MM.1S (cell line): ENCODE measurements at regions not wholly inside any gene's neighbourhood (a gene's known extent, or its start where the extent isn't known, plus 50 kb on each side); places are given as distances from the start of the nearest gene placed in this dataset.

Source experiments
- DNase-seq: peaks from one replicate; pipeline ENCODE4 v3.0.0-alpha.2; 2015
- H2AFZ ChIP-seq: fragments of 300-600 bp; sonication (generic); 2 replicates; pipeline ENCODE4 v1.6.0; 2016; ENCODE audit warnings: antibody characterized with exemption, low read length
- H3F3A ChIP-seq: fragments of 300-600 bp; sonication (generic); 2 replicates; pipeline ENCODE4 v1.6.1; 2016; ENCODE audit warnings: mild to moderate bottlenecking, antibody characterized with exemption, low read length, moderate library complexity, mixed read lengths; ENCODE audit not compliant: insufficient read depth
- H3K27ac ChIP-seq: fragments of 300-600 bp; sonication (generic); 2 replicates; pipeline ENCODE4 v1.5.1; 2016; ENCODE audit warnings: mild to moderate bottlenecking, low read length
- H3K27me3 ChIP-seq: fragments of 300-600 bp; sonication (generic); replicated peaks from 2 replicates; pipeline ENCODE4 v1.6.0; 2016; ENCODE audit warnings: low read length; ENCODE audit not compliant: insufficient read depth
- H3K36me3 ChIP-seq: fragments of 300-600 bp; sonication (generic); replicated peaks from 2 replicates; pipeline ENCODE4 v1.6.1; 2016; ENCODE audit warnings: mild to moderate bottlenecking, low read length, mixed read lengths; ENCODE audit not compliant: insufficient read depth
- H3K4me1 ChIP-seq: fragments of 300-600 bp; sonication (generic); 2 replicates; pipeline ENCODE4 v1.6.1; 2016; ENCODE audit warnings: low read length, mixed read lengths
- H3K4me2 ChIP-seq: fragments of 300-600 bp; sonication (generic); 2 replicates; pipeline ENCODE4 v1.6.0; 2016; ENCODE audit warnings: low read depth, low read length
- H3K4me3 ChIP-seq: fragments of 300-600 bp; sonication (generic); 2 replicates; pipeline ENCODE4 v1.5.1; 2016; ENCODE audit warnings: low read length, mixed read lengths
- H3K79me2 ChIP-seq: fragments of 300-600 bp; sonication (generic); 2 replicates; pipeline ENCODE4 v1.6.1; 2016; ENCODE audit warnings: mixed run types, low read length, mixed read lengths
- H3K9ac ChIP-seq: fragments of 300-600 bp; sonication (generic); 2 replicates; pipeline ENCODE4 v1.6.1; 2016; ENCODE audit warnings: low read length, mixed read lengths
- H3K9me2 ChIP-seq: fragments of 300-600 bp; sonication (generic); replicated peaks from 2 replicates; pipeline ENCODE4 v1.6.1; 2016; ENCODE audit warnings: mild to moderate bottlenecking, low read length, mixed read lengths; ENCODE audit not compliant: insufficient read depth
- H3K9me3 ChIP-seq: fragments of 300-600 bp; sonication (generic); replicated peaks from 2 replicates; pipeline ENCODE4 v1.6.1; 2016; ENCODE audit warnings: mild to moderate bottlenecking, low read length, mixed read lengths; ENCODE audit not compliant: insufficient read depth
- H4K20me1 ChIP-seq: fragments of 300-600 bp; sonication (generic); 2 replicates; pipeline ENCODE4 v1.6.1; 2016; ENCODE audit warnings: mild to moderate bottlenecking, low read length, moderate library complexity, mixed read lengths; ENCODE audit not compliant: insufficient read depth
- EZH2 ChIP-seq: fragments of 300-600 bp; sonication (generic); optimal IDR thresholded peaks from 2 replicates; pipeline ENCODE3; 2017; ENCODE audit warnings: low read depth, mild to moderate bottlenecking, antibody characterized with exemption, low read length, mixed read lengths
- EZH2phosphoT487 ChIP-seq: fragments of 300-600 bp; sonication (generic); IDR thresholded peaks from 2 replicates; pipeline ENCODE4 v1.6.1; 2018; ENCODE audit warnings: antibody characterized with exemption, low read length
- TF ChIP-seq, protein P1 (sequence below): fragments of 300-600 bp; sonication (generic); IDR thresholded peaks from 2 replicates; pipeline ENCODE4 v1.5.1; 2016; ENCODE audit warnings: antibody characterized with exemption, low read length, mixed read lengths

DNA sequence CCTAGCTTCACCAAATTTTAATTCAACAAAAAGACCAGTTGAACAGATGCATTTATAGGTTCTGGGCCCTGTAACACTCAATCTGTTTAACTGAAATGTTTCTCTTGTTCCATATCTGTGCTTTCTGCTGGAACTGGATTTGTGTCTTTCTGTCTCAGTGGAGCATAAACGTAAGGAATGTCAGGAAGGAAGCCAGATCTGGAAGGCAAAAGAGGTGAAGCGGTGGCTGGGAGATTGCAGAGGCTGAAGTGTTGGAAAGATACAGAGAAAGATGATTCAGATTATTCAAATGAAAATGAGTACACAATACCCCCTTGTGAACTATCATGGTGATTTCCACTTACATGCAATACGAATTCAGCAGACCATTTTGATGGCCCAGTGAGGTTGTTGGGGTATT lies 406.8 kb downstream of the BRINP1 start:
- no peaks in the 10 kb centered on the region for H3K9me2 ChIP-seq
- no peaks in the 10 kb centered on the region for H3K36me3 ChIP-seq
- H4K20me1 ChIP-seq, result no peaks in the 10 kb centered on the region
- H3K4me1 ChIP-seq, result no peaks in the 10 kb centered on the region
- H3K79me2 ChIP-seq, result no peaks in the 10 kb centered on the region
- no peak overlapping the region for H2AFZ ChIP-seq
- DNase-seq, result no peak
- H3K4me2 ChIP-seq, result no peak overlapping the region
- no peak overlapping the region for H3K27ac ChIP-seq
- no peaks in the 10 kb centered on the region for H3K27me3 ChIP-seq
- no peak overlapping the region for H3K4me3 ChIP-seq
- no peaks in the 10 kb centered on the region for H3F3A ChIP-seq
- H3K9ac ChIP-seq, result no peak overlapping the region
- TF ChIP-seq, protein P1, sequence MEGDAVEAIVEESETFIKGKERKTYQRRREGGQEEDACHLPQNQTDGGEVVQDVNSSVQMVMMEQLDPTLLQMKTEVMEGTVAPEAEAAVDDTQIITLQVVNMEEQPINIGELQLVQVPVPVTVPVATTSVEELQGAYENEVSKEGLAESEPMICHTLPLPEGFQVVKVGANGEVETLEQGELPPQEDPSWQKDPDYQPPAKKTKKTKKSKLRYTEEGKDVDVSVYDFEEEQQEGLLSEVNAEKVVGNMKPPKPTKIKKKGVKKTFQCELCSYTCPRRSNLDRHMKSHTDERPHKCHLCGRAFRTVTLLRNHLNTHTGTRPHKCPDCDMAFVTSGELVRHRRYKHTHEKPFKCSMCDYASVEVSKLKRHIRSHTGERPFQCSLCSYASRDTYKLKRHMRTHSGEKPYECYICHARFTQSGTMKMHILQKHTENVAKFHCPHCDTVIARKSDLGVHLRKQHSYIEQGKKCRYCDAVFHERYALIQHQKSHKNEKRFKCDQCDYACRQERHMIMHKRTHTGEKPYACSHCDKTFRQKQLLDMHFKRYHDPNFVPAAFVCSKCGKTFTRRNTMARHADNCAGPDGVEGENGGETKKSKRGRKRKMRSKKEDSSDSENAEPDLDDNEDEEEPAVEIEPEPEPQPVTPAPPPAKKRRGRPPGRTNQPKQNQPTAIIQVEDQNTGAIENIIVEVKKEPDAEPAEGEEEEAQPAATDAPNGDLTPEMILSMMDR, result no peak
- TF ChIP-seq EZH2phosphoT487 (no peak), EZH2 (no peak)
- no peaks in the 10 kb centered on the region for H3K9me3 ChIP-seq

DNA sequence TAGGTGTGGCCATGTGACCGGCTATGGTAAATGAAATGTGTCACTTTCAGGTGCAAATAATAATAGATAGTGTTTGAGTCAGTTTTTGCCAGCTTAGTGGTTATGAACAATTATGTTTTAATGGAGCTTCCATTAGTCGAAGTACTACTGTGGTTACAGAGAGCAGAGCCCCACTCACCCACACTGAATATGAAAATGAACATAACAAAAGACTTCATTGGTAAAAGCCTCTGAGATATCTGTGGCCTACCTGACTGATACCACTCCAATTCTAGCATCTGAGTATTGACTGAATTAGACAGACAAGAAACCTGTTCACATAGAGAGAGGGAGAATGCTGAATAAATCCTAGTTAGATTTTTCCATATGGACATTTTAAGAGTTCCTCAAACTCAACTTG lies 405.6 kb downstream of the BRINP1 start:
- Histone ChIP-seq H3K9me2 (no peaks in the 10 kb centered on the region), H3K4me3 (no peak overlapping the region), H4K20me1 (no peaks in the 10 kb centered on the region), H3K4me1 (no peaks in the 10 kb centered on the region), H3K79me2 (no peaks in the 10 kb centered on the region), H3F3A (no peaks in the 10 kb centered on the region), H3K27me3 (no peaks in the 10 kb centered on the region), H3K9me3 (no peaks in the 10 kb centered on the region), H3K36me3 (no peaks in the 10 kb centered on the region), H2AFZ (no peak overlapping the region), H3K9ac (no peak overlapping the region), H3K27ac (no peak overlapping the region), H3K4me2 (no peak overlapping the region)
- TF ChIP-seq EZH2, result no peak
- TF ChIP-seq, protein P1, result no peak
- TF ChIP-seq EZH2phosphoT487, result no peak
- DNase-seq, result no peak

DNA sequence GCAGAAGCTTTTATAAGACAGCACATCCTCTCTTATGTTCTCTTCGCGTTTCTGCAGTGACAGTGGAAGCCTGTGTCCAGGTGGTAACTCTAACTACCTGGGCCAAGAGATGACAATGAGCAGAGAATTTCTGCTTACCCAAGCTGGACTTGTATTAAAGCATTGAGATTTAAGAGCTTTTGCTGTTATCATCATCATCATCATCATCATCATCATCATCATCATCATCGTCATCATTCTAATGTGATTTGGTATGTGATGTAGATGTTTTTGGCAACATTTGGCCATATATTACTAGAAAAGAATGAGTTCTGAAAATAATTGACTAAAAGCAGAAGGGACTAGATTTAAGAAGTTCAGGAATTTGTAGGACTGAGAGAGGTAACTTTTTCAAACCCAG lies 401.3 kb downstream of the BRINP1 start:
- H3K9ac ChIP-seq, result no peak overlapping the region
- no peaks in the 10 kb centered on the region for H3K27me3 ChIP-seq
- no peaks in the 10 kb centered on the region for H3K4me1 ChIP-seq
- no peaks in the 10 kb centered on the region for H4K20me1 ChIP-seq
- no peaks in the 10 kb centered on the region for H3F3A ChIP-seq
- H3K4me3 ChIP-seq, result no peak overlapping the region
- no peak overlapping the region for H2AFZ ChIP-seq
- no peaks in the 10 kb centered on the region for H3K79me2 ChIP-seq
- DNase-seq, result no peak
- TF ChIP-seq, protein P1, result no peak
- no peak overlapping the region for H3K4me2 ChIP-seq
- H3K9me3 ChIP-seq, result no peaks in the 10 kb centered on the region
- no peak overlapping the region for H3K27ac ChIP-seq
- no peaks in the 10 kb centered on the region for H3K9me2 ChIP-seq
- H3K36me3 ChIP-seq, result no peaks in the 10 kb centered on the region

DNA sequence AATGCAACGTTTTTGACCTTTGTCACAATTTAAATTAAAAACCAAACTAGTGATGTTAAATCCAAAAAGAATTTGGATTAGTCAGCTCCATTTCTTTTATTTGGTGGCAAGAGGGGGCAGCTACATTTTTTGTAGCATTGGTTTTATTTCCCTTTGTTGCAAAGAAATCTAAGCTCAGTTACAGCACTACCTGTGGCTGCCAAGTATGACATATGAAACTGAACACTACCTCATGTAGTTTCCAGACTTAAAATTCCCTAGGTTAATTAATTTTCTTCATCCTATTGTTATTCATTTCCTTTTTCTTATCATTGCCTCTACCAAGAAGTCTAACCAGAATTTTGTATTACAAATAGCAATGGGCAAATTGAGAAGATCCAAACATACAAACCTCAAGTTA lies 393.5 kb downstream of the BRINP1 start:
- H3K27ac ChIP-seq, result no peak overlapping the region
- H2AFZ ChIP-seq, result no peak overlapping the region
- H3K36me3 ChIP-seq, result no peaks in the 10 kb centered on the region
- H3K4me3 ChIP-seq, result no peak overlapping the region
- no peaks in the 10 kb centered on the region for H3F3A ChIP-seq
- no peaks in the 10 kb centered on the region for H3K79me2 ChIP-seq
- TF ChIP-seq EZH2phosphoT487 (no peak), EZH2 (no peak)
- TF ChIP-seq, protein P1, result no peak
- no peak overlapping the region for H3K4me2 ChIP-seq
- no peak overlapping the region for H3K9ac ChIP-seq
- H4K20me1 ChIP-seq, result no peaks in the 10 kb centered on the region
- H3K9me2 ChIP-seq, result no peaks in the 10 kb centered on the region
- H3K9me3 ChIP-seq, result no peaks in the 10 kb centered on the region
- H3K27me3 ChIP-seq, result no peaks in the 10 kb centered on the region
- no peaks in the 10 kb centered on the region for H3K4me1 ChIP-seq
- DNase-seq, result no peak
